Endothelial cell (in vitro differentiated cells): ENCODE measurements at regions not wholly inside any gene's neighbourhood (a gene's known extent, or its start where the extent isn't known, plus 50 kb on each side); places are given as distances from the start of the nearest gene placed in this dataset.

Experiments used
- DNase-seq: peaks from one replicate; pipeline ENCODE4 v3.0.0; 2021; ENCODE audit warnings: low spot score
- H3K27ac Mint-ChIP-seq: one replicate; pipeline ENCODE4 v1.8.0; 2021; ENCODE audit warnings: mixed read lengths, inconsistent platforms; ENCODE audit not compliant: unreplicated experiment
- H3K27me3 Mint-ChIP-seq: one replicate; pipeline ENCODE4 v1.8.0; 2021; ENCODE audit warnings: mild to moderate bottlenecking, moderate library complexity, mixed read lengths, inconsistent platforms; ENCODE audit not compliant: unreplicated experiment
- H3K36me3 Mint-ChIP-seq: one replicate; pipeline ENCODE4 v1.8.0; 2021; ENCODE audit warnings: mild to moderate bottlenecking, low read depth, mixed read lengths, inconsistent platforms; ENCODE audit not compliant: unreplicated experiment
- H3K4me1 Mint-ChIP-seq: one replicate; pipeline ENCODE4 v1.8.0; 2021; ENCODE audit warnings: mild to moderate bottlenecking, mixed read lengths, inconsistent platforms; ENCODE audit not compliant: unreplicated experiment
- H3K4me3 Mint-ChIP-seq: one replicate; pipeline ENCODE4 v1.8.0; 2021; ENCODE audit warnings: mild to moderate bottlenecking, mixed read lengths, inconsistent platforms; ENCODE audit not compliant: unreplicated experiment
- H3K9me3 Mint-ChIP-seq: one replicate; pipeline ENCODE4 v1.8.0; 2021; ENCODE audit warnings: mixed read lengths, inconsistent platforms; ENCODE audit not compliant: unreplicated experiment
- CTCF ChIP-seq: fragments of 200-600 bp; sonication (generic); IDR thresholded peaks from one replicate; pipeline ENCODE4 v1.5.0; 2021; ENCODE audit warnings: antibody characterized with exemption; ENCODE audit not compliant: unreplicated experiment

- peaks cover 3% of the 10 kb centered on the region for H3K4me1 Mint-ChIP-seq
- TF ChIP-seq CTCF, result peak; percentile 34
- no peaks in the 10 kb centered on the region for H3K27me3 Mint-ChIP-seq
- DNase-seq, result no peak
- no peak overlapping the region for H3K4me3 Mint-ChIP-seq
- peaks cover 3% of the 10 kb centered on the region for H3K36me3 Mint-ChIP-seq
- H3K27ac Mint-ChIP-seq, result no peak overlapping the region
- H3K9me3 Mint-ChIP-seq, result peaks cover 3% of the 10 kb centered on the region
Observed at GRCh38 chr4:106818764-106819163, 217.3 kb downstream of the DKK2 start.

- Mint-ChIP-seq H3K4me1 (peaks cover 3% of the 10 kb centered on the region), H3K4me3 (no peak overlapping the region), H3K27me3 (no peaks in the 10 kb centered on the region), H3K36me3 (no peaks in the 10 kb centered on the region), H3K9me3 (no peaks in the 10 kb centered on the region), H3K27ac (no peak overlapping the region)
- DNase-seq, result no peak
- no peak for TF ChIP-seq CTCF
Observed at GRCh38 chr4:106816496-106816895, 219.6 kb downstream of the DKK2 start.

GRCh38 chr4:106810122-106810521 lies 226.0 kb downstream of the DKK2 start:
- no peak overlapping the region for H3K4me3 Mint-ChIP-seq
- no peak for TF ChIP-seq CTCF
- no peak overlapping the region for H3K27ac Mint-ChIP-seq

GRCh38 chr4:106809076-106809475 lies 227.0 kb downstream of the DKK2 start:
- peak; percentile 7 for DNase-seq
- H3K9me3 Mint-ChIP-seq, result no peaks in the 10 kb centered on the region
- H3K36me3 Mint-ChIP-seq, result no peaks in the 10 kb centered on the region
- no peaks in the 10 kb centered on the region for H3K4me1 Mint-ChIP-seq
- H3K27ac Mint-ChIP-seq, result no peak overlapping the region
- no peak overlapping the region for H3K4me3 Mint-ChIP-seq
- TF ChIP-seq CTCF, result no peak
- H3K27me3 Mint-ChIP-seq, result no peaks in the 10 kb centered on the region

More at GRCh38 chr4:106810122-106810521, 226.0 kb downstream of the DKK2 start:
- H3K36me3 Mint-ChIP-seq, result no peaks in the 10 kb centered on the region
- no peaks in the 10 kb centered on the region for H3K9me3 Mint-ChIP-seq
- H3K27me3 Mint-ChIP-seq, result no peaks in the 10 kb centered on the region
- H3K4me1 Mint-ChIP-seq, result no peaks in the 10 kb centered on the region
- no peak for DNase-seq

GRCh38 chr4:106806158-106806797 lies 229.8 kb downstream of the DKK2 start:
- no peaks in the 10 kb centered on the region for H3K36me3 Mint-ChIP-seq
- DNase-seq, result no peak

More at GRCh38 chr4:106806158-106806797, 229.8 kb downstream of the DKK2 start:
- H3K4me3 Mint-ChIP-seq, result no peak overlapping the region
- H3K4me1 Mint-ChIP-seq, result no peaks in the 10 kb centered on the region
- H3K27ac Mint-ChIP-seq, result no peak overlapping the region
- no peaks in the 10 kb centered on the region for H3K9me3 Mint-ChIP-seq
- no peak for TF ChIP-seq CTCF
- H3K27me3 Mint-ChIP-seq, result no peaks in the 10 kb centered on the region
